GM23338 (cell line): ENCODE measurements at regions not wholly inside any gene's neighbourhood (a gene's known extent, or its start where the extent isn't known, plus 50 kb on each side); places are given as distances from the start of the nearest gene placed in this dataset.

Experiments
- ATAC-seq: fragments of 200-7000 bp; cut with Tn5 transposase; 3 replicates; pipeline ENCODE4 v1.9.1; 2020
- DNase-seq: peaks from one replicate; pipeline ENCODE4 v3.0.0-alpha.2; 2015; ENCODE audit warnings: low spot score
- H2AFZ ChIP-seq: fragments of 200-600 bp; sonication (generic); 2 replicates; pipeline ENCODE4 v1.8.0; 2016; ENCODE audit warnings: antibody characterized with exemption, mild to moderate bottlenecking, moderate library complexity
- H3F3A ChIP-seq: fragments of 200-600 bp; sonication (generic); replicated peaks from 2 replicates; pipeline ENCODE4 v1.8.0; 2017; ENCODE audit warnings: antibody characterized with exemption, mixed run types, low read depth
- H3K27ac ChIP-seq: fragments of 200-600 bp; sonication (generic); 2 replicates; pipeline ENCODE4 v1.6.1; 2016; ENCODE audit warnings: low read depth
- H3K27me3 ChIP-seq: fragments of 200-600 bp; sonication (generic); 2 replicates; pipeline ENCODE4 v1.8.0; 2016; ENCODE audit warnings: mild to moderate bottlenecking, mixed run types, moderate library complexity; ENCODE audit not compliant: insufficient read depth
- H3K36me3 ChIP-seq: fragments of 200-600 bp; sonication (generic); 2 replicates; pipeline ENCODE4 v1.8.0; 2016; ENCODE audit warnings: mild to moderate bottlenecking; ENCODE audit not compliant: insufficient read depth
- H3K4me1 ChIP-seq: fragments of 200-600 bp; sonication (generic); 2 replicates; pipeline ENCODE4 v1.8.0; 2016; ENCODE audit warnings: mild to moderate bottlenecking, moderate library complexity; ENCODE audit not compliant: insufficient read depth
- H3K4me2 ChIP-seq: fragments of 200-600 bp; sonication (generic); 2 replicates; pipeline ENCODE4 v1.7.1; 2017; ENCODE audit warnings: mixed run types
- H3K4me3 ChIP-seq: fragments of 200-600 bp; sonication (generic); 2 replicates; pipeline ENCODE4 v1.6.1; 2016; ENCODE audit warnings: mixed run types
- H3K79me2 ChIP-seq: fragments of 200-600 bp; sonication (generic); replicated peaks from 2 replicates; pipeline ENCODE4 v1.8.0; 2017; ENCODE audit warnings: mild to moderate bottlenecking; ENCODE audit not compliant: insufficient read depth
- H3K9me2 ChIP-seq: fragments of 200-600 bp; sonication (generic); 2 replicates; pipeline ENCODE4 v1.8.0; 2017; ENCODE audit not compliant: insufficient read depth
- H4K20me1 ChIP-seq: fragments of 200-600 bp; sonication (generic); replicated peaks from 2 replicates; pipeline ENCODE4 v1.8.0; 2017; ENCODE audit warnings: mild to moderate bottlenecking; ENCODE audit not compliant: insufficient read depth
- H3K27ac Mint-ChIP-seq: 2 replicates; pipeline ENCODE4 v1.8.0; 2020; ENCODE audit warnings: inconsistent platforms, mild to moderate bottlenecking, moderate library complexity, mixed read lengths
- H3K27me3 Mint-ChIP-seq: 3 replicates; pipeline ENCODE4 v1.8.0; 2022; ENCODE audit warnings: low read depth, mild to moderate bottlenecking, moderate library complexity, mixed read lengths, inconsistent platforms; ENCODE audit not compliant: insufficient read depth, poor library complexity
- H3K36me3 Mint-ChIP-seq: 3 replicates; pipeline ENCODE4 v1.8.0; 2021; ENCODE audit warnings: low read depth, mild to moderate bottlenecking, inconsistent platforms, moderate library complexity, mixed read lengths
- H3K4me1 Mint-ChIP-seq: 3 replicates; pipeline ENCODE4 v1.8.0; 2020; ENCODE audit warnings: mild to moderate bottlenecking, inconsistent platforms, mixed read lengths
- H3K4me3 Mint-ChIP-seq: 3 replicates; pipeline ENCODE4 v1.8.0; 2021; ENCODE audit warnings: moderate library complexity, mild to moderate bottlenecking, inconsistent platforms, mixed read lengths
- H3K9me3 Mint-ChIP-seq: 3 replicates; pipeline ENCODE4 v1.8.0; 2020; ENCODE audit warnings: moderate library complexity, mild to moderate bottlenecking, inconsistent platforms, mixed read lengths
- CREB1 ChIP-seq: fragments of 250-450 bp; sonication (Bioruptor Pico); IDR thresholded peaks from 2 replicates; pipeline ENCODE4 v1.5.0; 2020; ENCODE audit warnings: low read depth, mild to moderate bottlenecking, moderate library complexity
- CTCF ChIP-seq, 2 experiments: fragments of 200-600 bp in 1 of 2; sonication (generic) in 1 of 2; conservative IDR thresholded peaks; 2 replicates each; pipeline versions ENCODE4 v1.5.1 to v1.6.1; 2016 to 2017; ENCODE audit warnings: antibody characterized with exemption in 2 of 2, low read depth in 2 of 2, mild to moderate bottlenecking in 2 of 2, moderate library complexity in 1 of 2
- EZH2 ChIP-seq: fragments of 200-600 bp; sonication (generic); IDR thresholded peaks from one replicate; pipeline ENCODE4 v1.8.0; 2017; ENCODE audit warnings: antibody characterized with exemption, mild to moderate bottlenecking, low read depth; ENCODE audit not compliant: unreplicated experiment
- JUNB ChIP-seq: IDR thresholded peaks from one replicate; pipeline ENCODE4 v1.6.1; 2016; ENCODE audit warnings: antibody characterized with exemption; ENCODE audit not compliant: unreplicated experiment
- POLR2AphosphoS5 ChIP-seq: IDR thresholded peaks from 2 replicates; pipeline ENCODE4 v1.6.1; 2016; ENCODE audit warnings: antibody characterized with exemption, low read depth
- REST ChIP-seq: IDR thresholded peaks from one replicate; pipeline ENCODE4 v1.6.1; 2018; ENCODE audit warnings: antibody characterized with exemption; ENCODE audit not compliant: unreplicated experiment
- STAT1 ChIP-seq: IDR thresholded peaks from one replicate; pipeline ENCODE4 v1.6.1; 2016; ENCODE audit warnings: antibody characterized with exemption; ENCODE audit not compliant: unreplicated experiment
- TF ChIP-seq, protein P1 (sequence below): IDR thresholded peaks from 2 replicates; pipeline ENCODE4 v1.6.1; 2016; ENCODE audit warnings: antibody characterized with exemption

DNA sequence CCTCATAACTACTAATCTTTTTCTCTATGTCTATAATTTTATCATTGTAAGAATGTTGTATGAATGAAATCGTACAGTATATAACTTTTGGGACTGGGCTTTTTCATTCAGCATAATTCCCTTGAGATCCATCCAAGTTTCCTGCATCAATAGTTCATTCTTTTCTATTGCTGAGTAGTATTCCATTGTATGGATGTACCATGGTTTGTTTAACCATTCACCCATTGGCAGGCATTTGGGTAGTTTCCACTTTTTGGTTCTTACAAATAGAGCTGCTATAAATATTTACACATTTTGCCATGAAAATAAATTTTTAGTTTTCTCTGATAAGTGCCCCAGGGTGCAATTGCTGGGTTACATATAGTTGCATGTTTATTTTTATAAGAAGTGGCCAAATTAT, 659.8 kb downstream of the RAPGEF2 start:
- no peak overlapping the region for H3K4me2 ChIP-seq
- no peak for ATAC-seq
- no peaks in the 10 kb centered on the region for H3K27me3 ChIP-seq
- H3K27ac Mint-ChIP-seq: no peak overlapping the region
- TF ChIP-seq CREB1 (CRISPR knock-in tag) (no peak), EZH2 (no peak), JUNB (no peak), CTCF (conservative IDR thresholded peaks at IDR 0.05; ENCODE audit: low read depth in 2 of 2) (no peak), STAT1 (no peak), POLR2AphosphoS5 (no peak), REST (no peak)
- H2AFZ ChIP-seq: no peak overlapping the region
- no peaks in the 10 kb centered on the region for H3F3A ChIP-seq
- no peaks in the 10 kb centered on the region for H3K4me1 ChIP-seq
- no peaks in the 10 kb centered on the region for H3K9me2 ChIP-seq
- peaks cover 2% of the 10 kb centered on the region for H3K27me3 Mint-ChIP-seq
- no peak overlapping the region for H3K27ac ChIP-seq
- DNase-seq: no peak
- no peak overlapping the region for H3K4me3 ChIP-seq
- no peak overlapping the region for H3K4me3 Mint-ChIP-seq
- no peaks in the 10 kb centered on the region for H3K79me2 ChIP-seq
- no peaks in the 10 kb centered on the region for H4K20me1 ChIP-seq
- H3K36me3 Mint-ChIP-seq: no peaks in the 10 kb centered on the region
- H3K9me3 Mint-ChIP-seq: peaks cover 2% of the 10 kb centered on the region; the same call in 2 of the 3 replicates
- H3K4me1 Mint-ChIP-seq: no peaks in the 10 kb centered on the region
- H3K36me3 ChIP-seq: 0 out of 2 replicates have a peak, but pooled peaks cover 6% of the 10 kb centered on the region

DNA sequence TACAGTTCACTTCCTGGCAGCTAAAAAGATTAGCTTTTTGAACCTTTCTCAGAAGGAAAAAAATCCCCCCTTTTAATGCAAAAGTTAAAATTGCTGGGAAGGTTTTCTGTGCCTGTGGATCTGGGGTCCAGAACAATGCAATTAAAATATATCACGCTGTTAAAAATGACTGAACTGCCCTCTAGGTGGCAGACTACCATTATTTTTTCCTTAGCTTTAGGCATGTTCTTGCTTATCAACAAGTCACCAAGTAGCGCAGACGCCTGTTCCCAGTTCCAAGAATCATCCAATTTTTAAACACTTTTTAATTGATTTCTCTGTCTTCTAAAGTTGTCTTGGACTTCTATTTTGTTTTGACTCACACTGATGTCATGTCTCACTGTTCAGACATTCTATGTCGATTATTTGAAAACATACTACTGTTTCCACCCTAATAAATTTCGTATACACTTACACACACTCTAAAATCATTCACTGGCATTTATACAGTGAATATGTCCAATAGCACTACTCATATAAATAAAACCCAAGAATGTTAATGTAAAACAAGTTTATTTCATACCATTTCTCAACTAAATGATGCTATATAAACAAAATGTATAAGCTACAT, 661.6 kb downstream of the RAPGEF2 start:
- no peak overlapping the region for H2AFZ ChIP-seq
- DNase-seq: peak; percentile 78
- TF ChIP-seq, protein P1, sequence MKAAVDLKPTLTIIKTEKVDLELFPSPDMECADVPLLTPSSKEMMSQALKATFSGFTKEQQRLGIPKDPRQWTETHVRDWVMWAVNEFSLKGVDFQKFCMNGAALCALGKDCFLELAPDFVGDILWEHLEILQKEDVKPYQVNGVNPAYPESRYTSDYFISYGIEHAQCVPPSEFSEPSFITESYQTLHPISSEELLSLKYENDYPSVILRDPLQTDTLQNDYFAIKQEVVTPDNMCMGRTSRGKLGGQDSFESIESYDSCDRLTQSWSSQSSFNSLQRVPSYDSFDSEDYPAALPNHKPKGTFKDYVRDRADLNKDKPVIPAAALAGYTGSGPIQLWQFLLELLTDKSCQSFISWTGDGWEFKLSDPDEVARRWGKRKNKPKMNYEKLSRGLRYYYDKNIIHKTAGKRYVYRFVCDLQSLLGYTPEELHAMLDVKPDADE: no peak
- peak; percentile 72 to 84 for TF ChIP-seq CTCF (conservative IDR thresholded peaks at IDR 0.05; ENCODE audit: low read depth in 2 of 2)

More for the DNA sequence above, 661.6 kb downstream of the RAPGEF2 start:
- Histone ChIP-seq H3K9me2 (no peaks in the 10 kb centered on the region), H3K4me2 (no peak overlapping the region), H4K20me1 (no peaks in the 10 kb centered on the region), H3K36me3 (0 out of 2 replicates have a peak, but pooled peaks cover 6% of the 10 kb centered on the region), H3K27me3 (no peaks in the 10 kb centered on the region), H3K4me1 (no peaks in the 10 kb centered on the region), H3F3A (no peaks in the 10 kb centered on the region), H3K4me3 (no peak overlapping the region), H3K79me2 (no peaks in the 10 kb centered on the region), H3K27ac (no peak overlapping the region)
- peak; percentile 86 for ATAC-seq
- Mint-ChIP-seq H3K4me1 (no peaks in the 10 kb centered on the region), H3K36me3 (no peaks in the 10 kb centered on the region), H3K27me3 (peaks cover 2% of the 10 kb centered on the region), H3K9me3 (peaks cover 2% of the 10 kb centered on the region; the same call in 2 of the 3 replicates), H3K27ac (no peak overlapping the region), H3K4me3 (no peak overlapping the region)
